ENCODE measurements at regions not wholly inside any gene's neighbourhood (a gene's known extent, or its start where the extent isn't known, plus 50 kb on each side); places are given as distances from the start of the nearest gene placed in this dataset.
A peak's percentile ranks its signal among the peaks of the same experiment; 100 is the strongest.
"Not testable (repeated sequence)": the region's sequence is repeated elsewhere in the genome, so short reads cannot be mapped to it uniquely, and the experiment has no call there.

- DNase-seq (ENCODE audit: low spot score) = not testable (repeated sequence)
These were observed 60.0 kb upstream of the GPC3 start for GRCh38 chrX:134045372-134045771.

DNA sequence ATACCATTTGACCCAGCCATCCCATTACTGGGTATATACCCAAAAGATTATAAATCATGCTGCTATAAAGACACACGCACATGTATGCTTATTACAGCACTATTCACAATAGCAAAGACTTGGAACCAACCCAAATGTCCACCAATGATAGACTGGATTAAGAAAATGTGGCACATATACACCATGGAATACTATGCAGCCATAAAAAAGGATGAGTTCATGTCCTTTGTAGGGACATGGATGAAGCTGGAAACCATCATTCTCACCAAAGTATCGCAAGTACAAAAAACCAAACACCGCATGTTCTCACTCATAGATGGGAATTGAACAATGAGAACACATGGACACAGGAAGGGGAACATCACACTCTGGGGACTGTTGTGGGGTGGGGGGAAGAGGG lies 81.7 kb upstream of the GPC3 start:
- DNase-seq (ENCODE audit: low spot score) = not testable (repeated sequence)

DNA sequence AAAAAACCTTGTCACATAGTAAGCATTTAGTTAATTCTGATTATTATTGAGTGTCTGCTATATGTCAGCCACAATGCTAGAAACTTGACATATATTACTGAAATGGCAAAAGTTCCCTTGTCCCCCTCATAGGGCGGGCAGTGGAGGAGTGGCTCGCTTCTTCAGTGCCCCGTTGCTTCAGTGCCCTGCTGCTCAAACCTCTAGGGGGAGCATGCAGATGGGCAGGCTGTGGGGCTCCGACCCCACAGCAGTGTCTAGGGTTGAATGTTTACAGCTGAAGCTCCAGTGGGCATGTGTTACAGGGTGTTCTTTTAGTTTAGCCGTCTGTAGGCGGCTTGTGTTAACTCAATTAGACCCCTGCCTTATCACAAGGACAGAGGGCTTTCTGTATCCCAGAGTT lies 86.5 kb upstream of the GPC3 start:
- DNase-seq (ENCODE audit: low spot score) = not testable (repeated sequence)

DNA sequence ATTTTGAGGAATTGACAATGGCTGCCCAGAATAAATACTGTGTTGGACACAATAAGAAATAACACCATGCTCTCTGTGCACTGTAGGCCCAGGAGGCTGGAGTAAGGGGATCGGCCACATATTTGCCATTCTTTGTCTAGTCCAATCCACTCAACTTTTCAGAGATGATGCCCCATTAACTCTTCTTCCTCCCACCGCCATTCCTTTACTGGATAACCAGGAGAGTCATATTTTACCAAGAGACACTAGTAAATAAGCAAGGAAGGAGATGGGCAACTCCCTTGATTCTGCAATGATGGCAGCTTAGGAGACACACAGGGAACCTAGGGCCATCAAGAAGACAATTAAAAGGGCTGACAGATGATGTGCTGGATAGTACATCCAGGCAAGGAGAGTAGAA lies 87.9 kb upstream of the GPC3 start:
- no peak for DNase-seq (ENCODE audit: low spot score)

- no peak for DNase-seq (ENCODE audit: low spot score)
These were observed 88.8 kb upstream of the GPC3 start for GRCh38 chrX:134074151-134074550.

DNA sequence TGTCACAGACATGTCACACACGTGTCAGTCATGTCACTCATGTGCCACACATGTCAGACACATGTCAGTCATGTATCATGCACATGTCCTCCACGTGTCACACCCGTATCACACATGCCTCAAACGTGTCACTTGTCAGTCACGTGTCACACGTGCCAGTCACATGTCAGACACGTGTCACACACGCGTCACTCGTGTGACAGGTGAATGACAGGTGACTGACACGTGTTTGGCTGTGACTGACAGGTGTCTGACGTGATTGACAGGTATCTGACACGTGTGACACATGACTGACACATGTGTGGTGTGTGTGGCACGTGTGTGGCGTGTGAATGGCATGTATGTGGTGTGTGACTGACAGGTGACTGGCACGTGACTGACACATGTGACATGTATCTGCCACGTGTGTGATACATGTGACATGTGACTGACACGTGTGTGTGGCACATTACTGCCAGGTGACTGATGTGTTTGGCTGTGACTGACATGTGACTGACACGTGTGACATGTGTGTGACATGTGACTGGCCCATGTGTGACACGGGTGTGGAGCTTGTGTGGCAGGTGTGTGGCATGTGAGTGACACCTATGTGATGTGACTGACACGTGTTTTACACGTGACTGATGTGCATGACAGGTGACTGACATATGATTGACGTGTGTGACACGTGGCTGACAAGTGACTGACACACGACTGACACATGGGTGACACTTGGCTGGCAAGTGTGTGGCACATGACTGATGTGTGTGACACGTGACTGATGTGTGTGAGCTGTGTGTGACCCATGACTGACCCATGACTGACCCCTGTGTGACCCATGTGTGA lies 90.7 kb upstream of the GPC3 start:
- DNase-seq (ENCODE audit: low spot score) = no peak

DNA sequence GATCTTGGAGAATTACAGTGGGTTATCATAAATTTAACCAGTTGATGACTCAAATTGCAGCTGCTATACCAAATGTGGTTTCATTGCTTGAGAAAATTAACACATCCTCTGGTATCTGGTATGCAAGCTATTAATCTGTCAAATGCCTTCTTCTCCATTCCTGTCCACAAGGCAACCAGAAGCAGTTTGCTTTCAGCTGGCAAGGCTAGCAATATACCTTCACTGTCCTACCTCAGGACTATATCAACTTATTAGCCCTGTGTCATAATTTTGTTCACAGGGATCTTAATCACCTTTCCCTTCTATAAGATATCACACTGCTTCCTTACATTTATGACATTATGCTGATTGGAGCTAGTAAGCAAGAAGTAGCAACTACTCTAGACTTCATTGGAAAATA lies 110.0 kb upstream of the GPC3 start:
- DNase-seq (ENCODE audit: low spot score) = no peak

- no peak for DNase-seq (ENCODE audit: low spot score)
These were observed 116.2 kb upstream of the GPC3 start for GRCh38 chrX:134101636-134102035.

DNA sequence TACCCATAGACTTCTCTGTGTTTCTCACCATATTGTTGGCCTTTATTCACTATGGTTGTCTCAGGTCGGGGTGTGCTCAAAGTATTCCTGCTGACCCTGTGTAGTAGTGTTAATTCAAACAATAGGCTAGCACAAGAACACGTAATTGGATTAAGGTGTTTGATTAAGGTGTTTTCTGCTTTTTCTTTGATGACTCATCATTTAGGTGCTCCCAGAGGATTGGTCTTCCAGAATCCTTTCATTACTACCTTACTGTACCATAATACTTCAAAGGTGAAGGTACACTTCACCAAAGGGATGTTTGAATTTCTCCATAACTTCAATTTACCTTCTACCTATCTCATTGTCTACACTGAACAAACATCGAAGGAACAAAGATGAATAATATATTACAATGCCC lies 121.7 kb upstream of the CCDC160 start:
- no peak for DNase-seq (ENCODE audit: low spot score)

GRCh38 chrX:134137341-134137740 lies 99.6 kb upstream of the CCDC160 start:
- DNase-seq (ENCODE audit: low spot score) = no peak

GRCh38 chrX:134139090-134139489 lies 97.9 kb upstream of the CCDC160 start:
- DNase-seq (ENCODE audit: low spot score) = no peak

DNA sequence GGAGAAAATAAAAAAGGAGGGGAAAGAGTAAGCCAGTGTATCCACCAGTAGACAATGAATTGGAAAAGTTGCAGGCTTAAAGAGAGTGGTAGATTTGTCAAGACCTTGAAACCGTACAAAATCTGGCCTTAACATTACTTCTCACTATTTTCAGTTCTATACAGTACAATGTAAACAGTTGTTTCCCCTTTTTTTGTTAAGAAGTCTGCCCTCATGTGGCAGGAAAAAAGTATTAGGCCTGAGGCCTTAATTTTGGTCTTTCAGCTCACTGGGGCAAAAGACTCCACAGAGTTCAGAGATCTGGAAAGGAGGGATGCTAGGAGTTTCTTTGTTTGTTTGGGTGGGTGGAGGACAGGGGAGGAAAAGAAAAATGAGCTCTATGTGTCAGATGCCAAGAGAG lies 92.8 kb upstream of the CCDC160 start:
- DNase-seq (ENCODE audit: low spot score) = peak; percentile 4

- DNase-seq (ENCODE audit: low spot score) = no peak
These were observed 90.5 kb upstream of the CCDC160 start for GRCh38 chrX:134146493-134146892.

- no peak for DNase-seq (ENCODE audit: low spot score)
These were observed 88.8 kb upstream of the CCDC160 start for GRCh38 chrX:134148172-134148692.

GRCh38 chrX:134158821-134159512 lies 78.0 kb upstream of the CCDC160 start:
- no peak for DNase-seq (ENCODE audit: low spot score)

DNA sequence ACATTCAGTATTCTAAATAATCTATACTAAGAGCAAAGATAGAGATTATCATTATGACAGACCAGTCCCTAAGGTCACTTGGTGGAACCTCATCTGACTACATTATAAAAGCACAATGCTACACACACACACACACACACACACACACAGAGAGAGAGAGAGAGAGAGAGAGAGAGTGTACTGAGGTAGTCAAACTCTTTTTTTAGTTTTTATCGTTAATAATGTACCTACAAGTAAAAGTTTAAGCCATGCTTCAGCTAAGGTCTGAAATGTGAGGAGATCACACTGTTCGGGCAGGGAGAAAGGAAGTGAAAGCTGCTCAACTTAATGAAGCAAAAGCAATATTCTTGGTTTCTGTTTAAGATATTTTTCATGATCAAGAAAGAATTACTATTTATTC lies 75.8 kb upstream of the CCDC160 start:
- no peak for DNase-seq (ENCODE audit: low spot score)

DNA sequence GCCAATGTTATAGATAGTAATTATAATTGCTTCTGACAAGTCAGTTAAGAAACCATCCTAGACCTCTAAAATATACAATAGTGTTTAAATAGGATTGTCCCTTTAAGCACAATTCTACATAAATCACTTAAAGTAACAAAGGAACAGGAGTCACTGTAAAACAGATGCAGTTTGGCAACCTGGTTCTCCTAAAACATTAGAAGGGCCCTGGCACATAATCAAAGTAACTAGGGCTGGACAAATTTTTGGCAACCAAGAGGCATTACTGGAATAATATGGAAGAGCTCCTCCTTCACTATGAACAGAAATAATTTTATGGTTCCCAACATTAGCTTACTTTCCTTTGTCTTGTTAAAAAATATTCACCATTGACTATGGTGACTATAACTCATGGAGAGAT lies 75.0 kb upstream of the CCDC160 start:
- DNase-seq (ENCODE audit: low spot score) = no peak

DNA sequence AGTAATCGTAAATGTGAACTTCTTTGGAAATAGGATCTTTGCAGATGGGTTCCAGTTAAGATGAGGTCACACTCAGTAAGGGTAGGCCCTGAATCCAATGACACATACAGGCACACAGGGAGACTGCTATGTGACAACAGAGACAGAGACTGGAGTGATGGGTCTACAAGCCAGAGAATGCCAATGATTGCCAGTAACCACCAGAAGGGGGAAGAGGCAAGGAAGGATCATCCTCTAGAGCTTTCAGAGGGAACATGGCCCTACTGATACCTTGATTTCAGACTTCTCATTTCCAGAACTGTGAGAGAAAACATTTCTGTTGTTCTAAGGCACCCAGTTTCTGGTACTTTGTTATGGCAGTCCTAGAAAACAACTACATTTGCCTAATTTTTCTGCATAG lies 73.1 kb upstream of the CCDC160 start:
- no peak for DNase-seq (ENCODE audit: low spot score)

DNA sequence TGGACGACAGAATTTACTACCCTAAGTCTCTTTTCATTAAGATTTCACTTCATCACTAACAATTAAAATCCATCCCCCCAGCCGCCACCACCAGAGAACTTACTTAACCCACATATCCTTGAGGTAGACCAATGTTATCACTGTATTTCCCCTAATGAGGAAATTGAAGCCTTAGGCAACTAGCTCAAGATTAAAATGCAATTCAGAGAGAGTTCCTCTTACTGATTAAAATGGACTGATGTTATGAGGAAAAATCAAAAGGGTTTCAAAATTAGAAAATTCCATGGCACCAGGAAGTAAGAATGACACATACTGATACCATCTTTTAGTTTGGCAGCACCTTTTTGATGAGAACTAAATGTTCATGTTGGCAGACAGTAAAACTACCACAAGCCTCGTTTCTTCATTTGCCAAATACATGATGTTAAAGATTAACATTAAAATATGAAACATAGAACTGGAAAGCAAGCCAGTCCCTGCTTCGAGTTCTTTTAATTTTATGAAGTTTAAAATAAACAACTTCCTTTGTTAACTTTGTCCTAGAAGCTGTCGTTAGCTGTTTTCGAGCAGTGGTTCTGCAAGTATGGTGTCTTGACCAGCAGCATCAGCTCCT lies 69.3 kb upstream of the CCDC160 start:
- DNase-seq (ENCODE audit: low spot score) = no peak

DNA sequence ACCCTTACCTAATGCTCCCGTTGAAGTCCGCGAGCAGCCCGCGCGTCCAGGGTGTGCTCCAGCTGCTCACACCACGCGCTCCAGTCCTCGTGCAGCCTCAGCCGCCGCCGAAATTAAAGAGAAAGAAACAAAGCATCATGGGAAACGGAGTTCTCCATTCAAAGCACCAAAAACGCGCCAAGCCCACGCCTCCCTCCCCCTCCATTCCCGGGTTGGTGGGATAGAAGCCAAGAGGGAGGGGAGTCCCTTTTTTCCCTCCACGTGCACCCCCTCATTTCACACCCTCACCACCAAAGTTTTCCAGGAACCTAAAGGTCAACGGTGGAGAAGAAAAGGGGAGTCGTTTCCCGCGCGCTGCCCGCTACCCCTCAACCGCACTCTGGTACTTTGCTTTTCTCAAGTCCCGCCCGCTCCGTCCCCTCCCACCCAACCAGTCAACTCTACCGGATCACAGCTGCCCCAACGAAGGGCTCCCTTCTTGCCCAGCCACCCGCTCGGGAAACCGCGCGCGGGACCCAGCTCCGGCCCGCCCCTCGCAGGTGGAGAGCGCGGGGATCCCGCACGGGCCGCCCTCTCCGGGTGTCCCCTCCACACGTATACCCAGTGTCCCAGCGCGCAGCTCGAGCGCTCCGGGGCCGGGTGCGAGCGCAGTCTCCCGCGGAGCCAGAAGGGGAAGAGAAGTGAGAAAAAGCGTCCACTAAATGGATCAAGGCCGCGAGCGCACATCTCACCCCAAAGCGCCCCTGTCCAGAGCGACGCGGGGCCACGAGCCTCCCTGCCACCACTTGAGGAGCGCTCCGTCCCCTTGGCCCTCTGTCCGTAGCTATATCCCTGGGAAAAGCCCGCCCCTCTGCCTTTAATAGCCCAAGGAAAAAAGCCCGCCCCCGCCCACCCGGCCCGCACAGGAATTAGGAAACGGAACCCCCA lies 65.1 kb upstream of the CCDC160 start:
- DNase-seq (ENCODE audit: low spot score) = no peak

- peak; percentile 5 for DNase-seq (ENCODE audit: low spot score)
These were observed 64.3 kb upstream of the CCDC160 start for GRCh38 chrX:134172588-134173259.

Data from hepatic stellate cell (primary cell).